Vagina (tissue), 2 donors: ENCODE measurements at regions not wholly inside any gene's neighbourhood (a gene's known extent, or its start where the extent isn't known, plus 50 kb on each side); places are given as distances from the start of the nearest gene placed in this dataset.

Experiments
- CTCF ChIP-seq, 3 experiments: fragments of 450-650 bp in 2 of 3; fragments of 200-600 bp in 1 of 3; sonication (generic) in 1 of 3; IDR thresholded peaks; one replicate each; pipeline ENCODE4 v1.5.1; 2017 to 2019; ENCODE audit warnings: antibody characterized with exemption in 3 of 3, mild to moderate bottlenecking in 2 of 3, moderate library complexity in 2 of 3
- POLR2A ChIP-seq, 2 donors: fragments of 450-650 bp; IDR thresholded peaks; one replicate each; pipeline ENCODE4 v1.6.1; 2017; ENCODE audit warnings: antibody characterized with exemption in 2 of 2, mild to moderate bottlenecking in 2 of 2, moderate library complexity in 2 of 2
- POLR2AphosphoS5 ChIP-seq, 2 donors: sonication (generic); formaldehyde crosslinking; IDR thresholded peaks; one replicate each; pipeline ENCODE4 v1.9.0; 2017; ENCODE audit warnings: antibody characterized with exemption in 2 of 2, mild to moderate bottlenecking in 2 of 2, low read depth in 1 of 2; ENCODE audit not compliant: insufficient read depth in 1 of 2

DNA sequence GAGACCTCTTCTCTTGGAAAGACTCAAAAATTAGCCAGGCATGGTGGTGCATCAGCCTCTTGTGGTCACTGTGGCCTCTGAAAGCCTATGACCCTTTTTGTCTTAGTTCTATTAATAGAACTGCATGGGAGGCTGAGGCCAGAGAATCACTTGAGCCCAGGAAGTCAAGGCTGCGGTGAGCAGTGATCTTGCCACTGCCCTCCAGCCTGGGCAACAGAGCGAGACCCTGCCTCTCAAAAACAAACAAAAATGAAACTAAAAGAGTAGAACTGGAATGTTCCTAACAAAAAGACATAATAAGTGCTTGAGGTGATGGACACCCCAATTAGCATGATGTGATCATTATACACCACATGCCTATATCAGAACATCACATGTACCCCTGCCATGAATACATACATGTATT is 197.0 kb upstream of the EEA1 start:
- no peak for TF ChIP-seq CTCF (IDR thresholded peaks at IDR 0.05)
- no peak for TF ChIP-seq POLR2AphosphoS5 (IDR thresholded peaks at IDR 0.05; ENCODE audit: insufficient read depth in 1 of 2, low read depth in 1 of 2)
- no peak for TF ChIP-seq POLR2A (IDR thresholded peaks at IDR 0.05)
